ENCODE measurements at regions not wholly inside any gene's neighbourhood (a gene's known extent, or its start where the extent isn't known, plus 50 kb on each side); places are given as distances from the start of the nearest gene placed in this dataset.

GRCh38 chr20:48490961-48491831, 336.6 kb downstream of the PREX1 start:
- TF ChIP-seq CTCF (IDR thresholded peaks at IDR 0.05) (no peak), POLR2A (IDR thresholded peaks at IDR 0.05) (no peak)
